ENCODE measurements at regions not wholly inside any gene's neighbourhood (a gene's known extent, or its start where the extent isn't known, plus 50 kb on each side); places are given as distances from the start of the nearest gene placed in this dataset.

GRCh38 chr6:97820400-97820799 lies 537.4 kb upstream of the MMS22L start:
- no peak for DNase-seq

GRCh38 chr6:97822632-97823031 lies 539.6 kb upstream of the MMS22L start:
- no peak for DNase-seq

GRCh38 chr6:97841763-97842162 lies 558.7 kb upstream of the MMS22L start:
- no peak for DNase-seq

GRCh38 chr6:97842521-97842920 lies 559.5 kb upstream of the MMS22L start:
- no peak for DNase-seq

- no peak for DNase-seq
Measured at GRCh38 chr6:97849390-97849789, 566.4 kb upstream of the MMS22L start.

- DNase-seq, result no peak
Measured at GRCh38 chr6:97850458-97851212, 567.6 kb upstream of the MMS22L start.

GRCh38 chr6:97863697-97864096 lies 580.7 kb upstream of the MMS22L start:
- no peak for DNase-seq

- no peak for DNase-seq
Measured at GRCh38 chr6:97864366-97864765, 581.4 kb upstream of the MMS22L start.

GRCh38 chr6:97864826-97865225 lies 581.8 kb upstream of the MMS22L start:
- DNase-seq, result no peak

GRCh38 chr6:97865612-97866011 lies 582.6 kb upstream of the MMS22L start:
- no peak for DNase-seq

GRCh38 chr6:97866616-97867015 lies 583.6 kb upstream of the MMS22L start:
- DNase-seq, result no peak

- no peak for DNase-seq
Measured at GRCh38 chr6:97867177-97867576, 584.2 kb upstream of the MMS22L start.

GRCh38 chr6:97870273-97870672 lies 587.3 kb upstream of the MMS22L start:
- no peak for DNase-seq

- DNase-seq, result no peak
Measured at GRCh38 chr6:97876711-97877110, 593.7 kb upstream of the MMS22L start.

- no peak for DNase-seq
Measured at GRCh38 chr6:97882755-97883154, 599.7 kb upstream of the MMS22L start.

GRCh38 chr6:97885325-97885724 lies 602.3 kb upstream of the MMS22L start:
- DNase-seq, result no peak

GRCh38 chr6:97885828-97886227 lies 602.8 kb upstream of the MMS22L start:
- DNase-seq, result no peak

- no peak for DNase-seq
Measured at GRCh38 chr6:97901531-97901930, 618.5 kb upstream of the MMS22L start.

- no peak for DNase-seq
Measured at GRCh38 chr6:97909380-97909779, 626.4 kb upstream of the MMS22L start.

GRCh38 chr6:97913721-97914120 lies 630.7 kb upstream of the MMS22L start:
- no peak for DNase-seq

- no peak for DNase-seq
Measured at GRCh38 chr6:97914912-97915311, 631.9 kb upstream of the MMS22L start.

GRCh38 chr6:97915537-97915936 lies 632.5 kb upstream of the MMS22L start:
- DNase-seq, result no peak

- DNase-seq, result no peak
Measured at GRCh38 chr6:97917369-97917768, 634.4 kb upstream of the MMS22L start.

GRCh38 chr6:97919046-97919445 lies 636.0 kb upstream of the MMS22L start:
- DNase-seq, result no peak

- no peak for DNase-seq
Measured at GRCh38 chr6:97919631-97920030, 636.6 kb upstream of the MMS22L start.

All from activated CD4-positive, CD25-positive, alpha-beta regulatory T cell treated with anti-CD3 and anti-CD28 coated beads, Interleukin-2, amount 50 U/mL, for 72 hours (primary cell).